Activated CD4-positive, alpha-beta T cell treated with anti-CD3 and anti-CD28 coated beads, Interleukin-2, Interleukin-4, amounts not matched to agents 100 ng/mL and 50 ng/mL, durations not matched to agents 16 hours and 8 hours (primary cell): ENCODE measurements at regions not wholly inside any gene's neighbourhood (a gene's known extent, or its start where the extent isn't known, plus 50 kb on each side); places are given as distances from the start of the nearest gene placed in this dataset.
"Not testable (repeated sequence)": the region's sequence is repeated elsewhere in the genome, so short reads cannot be mapped to it uniquely, and the experiment has no call there.

Experiments
- DNase-seq: peaks from one replicate; pipeline ENCODE4 v3.0.0-alpha.2; 2020; ENCODE audit warnings: low spot score

DNA sequence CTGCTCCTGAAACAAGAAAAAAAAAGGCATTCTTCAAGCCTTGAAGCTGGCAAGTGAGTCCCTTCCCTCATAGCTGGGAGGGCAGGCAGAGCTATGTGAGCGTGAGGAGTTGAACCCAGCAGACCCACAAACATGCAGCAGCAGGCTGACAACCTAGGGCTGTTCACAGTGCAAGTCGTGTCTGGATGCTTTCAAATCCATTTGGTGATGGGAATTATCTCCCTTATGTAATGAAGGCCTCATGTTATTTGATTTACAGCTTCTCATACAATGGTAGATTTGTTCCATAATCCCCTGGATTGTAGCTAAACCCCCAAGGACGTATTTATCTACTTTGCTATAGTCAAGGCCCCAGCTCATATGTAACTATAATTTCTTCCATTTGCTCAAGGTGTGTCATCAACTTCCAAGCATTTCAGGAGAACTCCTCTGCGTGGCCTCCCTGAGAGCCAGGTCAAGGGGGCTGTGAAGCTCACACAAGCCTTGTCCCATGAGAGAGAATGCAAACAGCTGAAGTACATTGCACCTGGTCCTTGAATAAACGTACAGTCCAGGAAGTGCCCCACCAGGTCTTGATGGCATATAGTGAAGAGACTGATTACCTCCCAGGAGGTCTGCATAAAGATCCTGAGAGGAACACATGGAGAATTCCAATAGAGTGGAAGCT, 124.8 kb upstream of the SLC1A3 start:
- DNase-seq = no peak

DNA sequence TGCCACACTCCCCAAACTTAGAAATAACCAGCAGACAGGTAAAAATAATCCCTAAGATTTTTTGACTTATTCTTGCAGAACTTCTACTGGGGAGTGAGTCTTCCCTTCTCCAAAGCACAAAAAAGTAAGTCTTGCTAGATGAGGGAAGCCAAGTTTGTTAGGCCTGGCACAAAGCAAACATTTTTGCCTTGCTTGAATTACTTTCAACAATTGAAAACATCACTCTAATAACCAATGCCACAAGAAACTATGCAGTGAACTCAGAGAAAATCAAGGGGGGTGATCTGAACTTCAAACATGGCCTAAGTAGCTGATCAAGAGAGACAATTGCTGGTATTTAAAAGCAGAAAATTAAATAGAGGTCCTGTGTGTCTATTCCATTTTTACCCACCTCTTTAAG, 123.6 kb upstream of the SLC1A3 start:
- DNase-seq = no peak

DNA sequence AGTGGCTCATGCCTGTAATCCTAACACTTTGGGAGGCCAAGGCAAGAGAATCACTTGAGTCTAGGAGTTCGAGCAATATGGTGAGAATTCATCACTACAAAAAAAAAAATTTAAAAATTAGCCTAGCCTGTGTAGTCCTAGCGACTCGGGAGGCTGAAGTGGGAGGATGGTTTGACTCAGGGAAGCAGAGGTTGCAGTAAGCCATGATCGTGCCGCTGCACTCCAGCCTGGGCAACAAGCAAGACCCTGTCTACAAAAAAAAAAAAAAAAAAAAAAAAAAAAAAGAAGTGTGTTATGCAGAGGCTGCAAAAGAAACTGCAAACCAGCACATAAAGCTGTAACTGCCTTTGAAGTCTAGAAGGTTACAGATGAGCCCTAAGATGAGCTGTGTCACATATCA, 116.9 kb upstream of the SLC1A3 start:
- no peak for DNase-seq

DNA sequence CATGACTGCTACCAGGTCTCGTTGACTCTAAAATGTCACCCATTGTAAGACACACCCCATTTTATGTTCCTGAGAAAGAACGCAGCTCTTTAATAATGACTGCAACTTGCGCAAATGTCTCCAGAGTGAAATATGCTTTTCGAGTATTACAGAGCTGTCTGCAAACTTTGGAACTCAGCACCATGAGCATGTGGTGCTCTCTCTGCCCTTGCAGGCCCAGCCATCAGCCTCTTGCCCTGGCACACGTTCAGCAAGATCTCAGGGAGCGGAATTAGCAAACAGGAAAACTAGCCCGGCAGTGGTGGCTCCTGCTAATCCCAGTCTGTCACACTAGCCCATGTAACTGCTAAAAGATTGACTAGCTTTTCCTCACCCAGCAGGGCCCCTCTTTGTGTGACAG, 114.5 kb upstream of the SLC1A3 start:
- no peak for DNase-seq

DNA sequence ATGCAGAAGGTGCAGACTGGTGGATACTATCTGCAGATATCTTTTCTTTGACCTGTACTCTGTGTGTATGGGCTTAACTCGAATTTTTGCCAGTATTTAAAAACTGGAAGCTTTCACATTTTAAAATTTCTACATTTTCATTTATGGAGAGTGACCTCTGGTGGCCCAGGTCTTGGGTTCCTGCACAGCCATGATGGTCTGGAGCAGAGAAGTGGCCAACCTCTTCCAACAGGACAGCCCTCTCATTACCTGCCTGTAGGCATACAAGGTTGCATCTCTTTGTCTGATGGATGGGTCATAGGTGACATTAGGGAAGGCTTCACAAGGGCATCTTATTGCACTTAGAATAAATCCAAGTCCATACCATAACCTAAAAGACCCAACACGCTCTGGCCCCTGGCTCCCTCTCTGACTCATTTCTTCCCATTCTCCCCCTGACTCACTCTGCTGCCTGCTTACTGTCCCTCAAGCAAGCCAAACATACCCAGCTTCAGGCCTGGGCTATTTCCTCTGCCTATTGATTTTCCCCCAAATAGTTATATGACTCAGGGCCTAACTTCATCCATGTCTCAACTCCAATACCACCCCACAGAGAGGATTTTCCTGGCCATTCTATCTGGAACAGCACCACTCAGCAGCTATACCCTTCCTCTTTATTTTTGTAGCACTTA, 113.3 kb upstream of the SLC1A3 start:
- no peak for DNase-seq

DNA sequence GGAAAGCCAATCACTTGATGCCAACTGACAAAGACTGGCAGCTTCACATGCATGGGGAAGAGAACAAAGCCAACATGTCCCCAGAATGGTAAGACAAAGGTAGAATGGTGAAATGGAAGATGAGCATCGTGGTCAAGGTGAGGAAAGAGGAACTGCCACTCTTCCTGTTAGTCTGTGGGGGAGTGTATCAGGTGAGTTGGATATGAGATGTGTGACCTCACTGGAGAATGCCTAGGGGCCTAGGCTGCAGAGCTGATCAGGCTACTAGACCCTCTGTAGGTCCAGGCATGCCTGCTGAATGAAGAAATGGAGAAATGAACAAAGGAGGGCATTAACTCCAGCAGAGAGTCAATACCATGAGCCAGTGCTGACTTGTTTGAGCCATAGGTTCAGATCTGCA, 112.4 kb upstream of the SLC1A3 start:
- no peak for DNase-seq

DNA sequence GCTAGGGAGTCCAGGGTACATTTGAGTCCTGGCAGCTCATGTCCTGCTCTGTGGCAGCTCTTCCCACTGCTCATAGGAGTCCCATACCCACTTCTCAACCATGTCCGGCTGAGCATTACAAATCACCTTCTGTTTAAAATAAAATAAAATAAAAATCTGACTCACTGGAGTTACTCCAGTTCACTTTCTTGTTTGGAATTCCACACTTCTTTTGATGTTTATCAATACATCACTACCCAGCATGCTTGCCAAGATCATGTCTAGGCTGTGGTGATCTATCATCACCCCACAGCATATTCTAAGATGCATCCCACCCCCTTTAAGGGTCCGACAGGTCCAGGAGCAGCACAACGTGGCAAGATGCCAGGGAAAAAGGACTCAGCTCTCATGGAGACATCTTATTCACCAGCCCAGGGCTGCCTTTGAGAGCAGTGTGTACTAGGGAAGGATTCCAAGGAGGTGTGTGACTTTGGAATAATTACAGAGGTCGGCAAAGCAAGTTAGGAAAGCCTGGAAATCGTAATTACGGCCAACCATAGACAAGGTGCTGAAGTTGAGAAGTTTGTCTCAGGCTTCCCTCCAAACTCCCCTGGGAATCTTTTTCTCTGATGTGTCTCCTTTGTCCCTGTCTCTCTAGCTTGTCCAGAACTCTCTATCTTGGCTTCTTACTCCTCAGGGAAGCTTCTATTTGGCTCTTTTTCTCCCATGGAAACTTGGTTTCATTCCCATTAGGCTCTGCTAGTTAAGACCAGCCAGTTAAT, 111.4 kb upstream of the SLC1A3 start:
- DNase-seq = no peak

DNA sequence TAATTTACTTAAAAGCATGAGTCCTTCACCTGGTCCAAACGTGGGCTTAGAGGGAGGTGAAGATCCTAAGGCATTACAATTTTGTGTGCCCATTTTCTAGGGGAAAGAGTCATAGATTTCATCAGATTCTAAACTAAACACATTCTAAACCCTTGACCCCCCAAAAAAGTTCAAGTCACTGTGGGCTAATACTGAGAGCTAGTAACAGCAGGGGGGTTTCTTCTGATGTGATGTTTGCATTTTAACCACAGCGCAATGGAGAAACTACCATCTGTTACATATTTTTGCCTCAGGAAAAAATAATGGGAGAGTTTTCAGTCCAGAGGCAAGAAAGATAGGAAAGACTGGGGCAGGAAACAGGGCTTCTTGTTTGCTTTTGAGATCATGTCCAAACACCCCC, 110.8 kb upstream of the SLC1A3 start:
- no peak for DNase-seq

DNA sequence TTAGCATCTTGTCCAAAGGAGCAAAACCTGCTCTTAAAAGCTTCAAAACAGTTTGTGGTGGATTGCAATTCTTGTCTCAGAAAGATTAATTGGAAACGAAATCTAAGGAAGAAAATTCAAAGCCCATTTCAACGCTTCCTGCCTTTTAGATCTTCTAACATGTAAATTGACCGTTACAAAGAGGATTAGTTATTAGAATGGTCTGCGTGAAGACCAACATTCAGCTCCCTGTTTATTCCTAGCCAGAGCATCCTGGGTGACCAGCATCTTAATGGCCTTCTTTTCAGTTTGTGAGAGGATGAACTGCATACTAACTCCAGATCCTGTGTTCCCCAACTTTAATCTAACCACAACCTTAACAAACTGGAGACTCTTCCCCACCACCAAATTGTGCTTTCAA, 109.9 kb upstream of the SLC1A3 start:
- DNase-seq = no peak

DNA sequence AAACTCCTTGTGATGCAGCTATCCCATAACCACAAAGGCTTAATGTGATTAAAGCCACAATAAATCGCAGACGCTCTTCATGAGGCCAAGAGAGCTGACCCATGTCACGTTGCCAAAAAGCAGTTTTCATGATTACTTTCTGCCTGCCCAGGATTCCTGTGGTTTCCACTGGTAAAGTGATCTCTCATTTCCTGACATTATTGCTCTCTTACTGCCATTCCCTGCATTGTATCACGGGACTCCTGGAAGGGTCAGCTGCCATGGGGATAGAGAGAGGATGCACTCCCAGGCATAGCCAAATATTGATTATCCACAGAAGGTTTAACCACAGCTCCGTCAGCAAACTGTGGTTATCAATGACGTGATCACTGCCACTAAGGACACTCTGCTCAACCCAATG, 103.8 kb upstream of the SLC1A3 start:
- no peak for DNase-seq

DNA sequence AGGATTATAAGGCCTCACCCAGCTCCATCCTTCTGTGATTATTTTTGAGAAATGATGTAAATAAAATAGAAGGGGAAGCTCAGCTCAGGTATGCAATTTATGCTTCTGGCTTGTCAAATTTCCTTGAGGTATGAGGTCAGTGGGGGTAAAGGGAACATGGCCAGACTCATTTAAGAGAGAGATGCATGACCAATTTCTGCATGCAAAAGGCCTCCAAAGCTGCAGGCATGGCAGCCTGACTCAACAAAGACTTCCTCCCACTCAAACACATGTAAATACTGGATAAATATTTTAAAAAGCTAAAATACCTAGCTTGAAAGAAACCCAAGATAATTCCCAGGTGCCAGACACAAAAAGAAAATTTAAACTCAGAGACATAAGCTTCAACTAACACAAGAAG, 101.4 kb upstream of the SLC1A3 start:
- DNase-seq = no peak

DNA sequence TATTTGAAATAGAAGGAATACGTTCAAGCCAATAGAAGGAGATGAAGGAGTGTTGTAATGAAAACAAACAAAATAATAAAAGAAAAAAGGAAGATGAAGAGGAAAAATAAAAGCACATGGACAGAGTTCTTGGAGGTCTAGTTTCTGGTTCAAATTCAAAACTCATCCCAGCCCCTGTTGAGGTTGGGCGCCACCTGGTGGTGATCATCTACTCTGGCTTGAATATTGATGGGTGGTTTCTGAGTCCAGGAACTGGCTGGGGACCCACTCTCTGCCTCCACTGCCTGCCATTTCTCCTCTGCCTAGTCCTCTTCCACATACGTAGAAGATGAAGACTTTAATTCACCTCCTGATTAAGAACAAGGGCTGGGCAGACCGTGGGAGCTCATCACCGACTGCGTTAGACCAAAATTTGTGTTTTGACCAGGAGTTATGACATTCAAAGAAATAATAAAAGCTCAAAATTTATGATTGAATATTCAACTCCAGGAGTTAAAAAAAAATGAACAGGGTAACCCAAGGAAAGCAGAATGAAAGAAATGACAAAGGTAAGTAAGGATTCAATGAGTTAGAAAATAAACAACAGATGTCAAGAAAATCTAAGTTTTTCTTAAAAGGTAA, 99.0 kb upstream of the SLC1A3 start:
- peak; percentile 65 for DNase-seq

DNA sequence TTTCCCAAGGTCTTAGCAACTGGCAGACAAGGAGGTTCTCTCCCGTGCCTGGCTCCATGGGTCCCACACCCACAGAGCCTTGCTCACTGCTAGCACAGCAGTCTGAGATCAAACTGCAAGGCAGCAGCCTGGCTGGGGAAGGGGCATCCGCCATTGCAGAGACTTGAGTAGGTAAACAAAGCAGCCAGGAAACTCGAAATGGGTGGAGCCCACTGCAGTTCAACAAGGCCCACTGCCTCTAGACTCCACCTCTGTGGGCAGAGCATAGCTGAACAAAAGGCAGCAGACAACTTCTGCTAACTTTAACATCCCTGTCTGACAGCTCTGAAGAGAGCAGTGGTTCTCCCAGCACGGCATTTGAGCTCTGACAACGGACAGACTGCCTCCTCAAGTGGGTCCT, 98.1 kb upstream of the SLC1A3 start:
- not testable (repeated sequence) for DNase-seq

DNA sequence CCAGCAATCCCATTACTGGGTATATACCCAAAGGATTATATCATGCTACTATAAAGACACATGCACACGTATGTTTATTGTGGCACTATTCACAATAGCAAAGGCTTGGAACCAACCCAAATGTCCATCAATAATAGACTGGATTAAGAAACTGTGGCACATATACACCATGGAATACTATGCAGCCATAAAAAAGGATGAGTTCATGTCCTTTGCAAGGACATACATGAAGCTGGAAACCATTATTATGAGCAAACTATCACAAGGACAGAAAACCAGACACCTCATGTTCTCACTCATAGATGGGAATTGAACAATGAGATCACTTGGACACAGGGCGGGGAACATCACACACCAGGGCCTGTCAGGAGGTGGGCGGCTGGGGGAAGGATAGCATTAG, 92.8 kb upstream of the SLC1A3 start:
- not testable (repeated sequence) for DNase-seq

DNA sequence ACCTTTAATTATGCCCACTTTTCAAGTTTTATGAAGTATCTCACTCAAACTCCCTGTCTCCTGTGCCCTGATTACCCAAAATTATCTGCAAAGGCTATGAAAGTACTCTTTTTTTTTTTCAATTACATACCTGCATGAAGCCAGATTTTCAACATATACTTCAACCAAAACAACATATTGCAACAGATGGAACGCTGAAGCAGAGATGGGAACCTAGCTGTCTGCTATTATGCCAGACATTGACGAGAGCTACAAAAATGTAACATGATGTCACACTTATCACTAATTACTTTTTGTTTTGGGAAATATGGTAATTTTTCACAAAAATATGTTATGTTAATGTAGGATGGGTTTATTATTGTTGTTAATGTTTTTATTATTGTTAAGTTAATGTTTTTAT, 86.5 kb upstream of the SLC1A3 start:
- no peak for DNase-seq

DNA sequence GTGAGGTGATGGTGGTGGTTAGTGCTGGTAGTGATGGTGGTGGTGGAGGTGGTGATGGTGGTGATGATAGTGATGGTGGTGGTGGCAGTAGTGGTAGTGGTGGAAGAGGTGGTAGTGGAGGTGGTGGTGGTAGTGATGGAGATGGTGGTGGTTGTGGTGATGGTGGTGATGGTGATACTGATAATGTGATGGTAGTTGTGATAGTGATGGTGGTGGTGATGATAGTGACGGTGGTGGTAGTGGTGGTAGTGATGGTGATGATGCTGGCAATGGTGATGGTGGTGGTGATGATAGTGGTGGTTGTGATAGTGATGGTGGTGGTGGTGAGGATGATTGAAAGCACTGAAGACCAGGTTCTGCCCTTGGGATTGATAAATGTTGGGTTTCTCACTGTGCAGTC, 85.2 kb upstream of the SLC1A3 start:
- no peak for DNase-seq

DNA sequence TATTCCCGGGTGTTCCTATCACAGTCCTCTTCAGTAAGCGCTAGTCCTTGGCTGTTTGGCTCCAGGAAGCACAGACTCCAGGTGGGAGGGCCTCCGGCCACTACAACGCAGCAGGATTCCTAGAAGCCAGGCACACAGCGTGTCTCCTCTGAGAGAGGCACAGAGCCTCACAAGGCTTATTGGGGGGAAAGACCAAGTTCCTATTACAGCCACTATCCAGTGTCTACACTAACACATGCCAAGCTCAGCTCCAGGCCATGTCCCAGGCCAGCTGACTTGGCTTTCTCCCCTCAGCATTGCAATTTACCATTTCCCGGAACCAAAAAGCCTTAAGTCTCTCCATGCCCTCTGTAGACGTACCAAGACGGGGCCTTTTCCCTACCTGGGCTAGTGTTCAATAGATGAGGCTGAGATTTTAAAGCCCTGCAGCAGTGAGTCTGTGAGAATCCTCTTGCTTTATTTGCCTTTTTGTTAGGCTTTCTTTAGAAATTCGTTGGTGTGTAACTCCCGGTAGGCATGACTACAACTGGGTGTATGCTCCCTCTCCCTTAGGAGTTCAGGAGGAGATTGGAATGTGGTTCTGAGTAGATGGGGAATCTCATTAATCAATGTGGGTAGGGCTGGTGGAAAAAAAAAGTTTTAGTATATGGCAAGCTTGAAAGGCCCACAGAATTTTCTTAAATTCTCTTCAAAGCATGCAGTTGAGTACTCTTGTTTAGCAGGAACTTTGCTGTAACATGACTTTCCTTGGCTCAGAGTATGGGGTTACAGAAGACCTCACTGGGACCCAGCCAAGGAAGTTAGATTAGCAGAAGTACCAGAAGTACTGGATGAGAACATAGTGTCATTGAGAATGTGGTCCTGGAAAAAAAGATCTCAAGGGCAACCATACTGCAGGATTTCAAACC, 84.3 kb upstream of the SLC1A3 start:
- no peak for DNase-seq

DNA sequence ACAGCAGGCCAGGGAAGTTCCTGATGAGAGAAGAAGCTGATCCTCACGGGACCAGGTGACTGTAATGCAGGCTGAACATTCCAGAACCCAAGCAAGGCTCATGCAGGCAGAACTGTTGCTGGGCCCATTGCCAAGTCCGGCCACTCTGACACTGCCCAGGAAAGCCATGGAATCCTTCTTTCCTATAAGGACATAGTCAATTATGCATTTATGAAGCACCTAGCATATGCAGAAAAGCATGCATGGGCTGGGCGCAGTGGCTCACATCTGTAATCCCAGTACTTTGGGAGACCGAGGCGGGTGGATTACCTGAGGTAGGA, 83.7 kb upstream of the SLC1A3 start:
- DNase-seq = no peak

DNA sequence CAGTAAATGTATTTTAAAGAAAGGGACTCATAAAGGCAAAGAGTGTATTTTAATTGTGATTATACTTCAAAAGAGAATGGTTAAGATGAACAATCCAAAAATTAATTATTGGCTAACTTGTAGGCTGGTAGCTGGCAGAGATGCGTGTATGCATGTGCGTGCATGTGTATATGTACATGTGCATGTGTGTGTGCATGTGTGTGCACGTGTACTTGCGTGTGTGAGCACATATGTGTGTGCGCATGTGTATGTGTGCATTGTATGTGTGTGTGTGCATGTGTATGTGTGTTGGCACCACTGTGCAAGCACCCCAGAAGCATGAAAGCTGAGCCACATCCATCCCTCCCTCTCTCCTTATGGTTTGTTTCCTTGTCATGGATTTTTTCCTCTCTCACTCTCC, 83.0 kb upstream of the SLC1A3 start:
- no peak for DNase-seq

DNA sequence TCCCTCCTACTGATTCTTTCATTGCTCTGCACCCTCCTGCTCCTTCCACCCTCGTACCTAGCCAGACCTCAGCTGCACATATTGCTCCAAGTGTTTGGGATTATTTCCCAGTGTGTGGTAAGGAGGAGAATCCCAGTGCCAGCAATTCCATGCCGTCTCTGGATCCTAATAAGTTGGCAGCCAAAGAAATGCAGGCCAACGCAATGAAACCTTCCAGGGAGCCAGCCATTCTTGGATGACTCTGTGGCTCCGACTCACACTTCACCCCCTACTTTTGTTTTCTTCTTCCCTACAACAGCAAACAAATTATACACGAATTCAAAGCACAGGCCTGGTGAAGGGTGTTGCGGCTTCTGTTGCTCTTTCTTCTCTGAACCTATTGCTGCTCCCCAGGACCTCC, 82.5 kb upstream of the SLC1A3 start:
- no peak for DNase-seq

DNA sequence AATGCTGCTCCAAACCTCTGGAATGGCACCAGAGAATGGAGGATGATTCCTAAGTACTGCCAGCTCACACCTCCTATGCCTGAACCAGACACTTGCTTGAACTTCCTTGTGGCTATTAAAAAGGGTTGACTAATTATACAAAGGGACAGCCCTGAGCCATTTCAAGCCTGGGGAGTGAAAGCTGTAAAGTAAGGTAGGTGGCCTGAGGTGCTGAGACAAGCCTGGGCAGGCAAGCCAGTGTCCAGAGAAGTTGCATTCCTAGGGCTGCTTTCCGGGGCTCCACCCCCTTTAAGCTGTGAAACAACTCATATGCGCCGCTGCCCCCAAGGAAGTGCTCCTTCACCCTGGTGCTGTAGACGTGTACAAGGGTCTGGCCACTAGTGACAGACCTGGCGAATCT, 79.9 kb upstream of the SLC1A3 start:
- DNase-seq = no peak

DNA sequence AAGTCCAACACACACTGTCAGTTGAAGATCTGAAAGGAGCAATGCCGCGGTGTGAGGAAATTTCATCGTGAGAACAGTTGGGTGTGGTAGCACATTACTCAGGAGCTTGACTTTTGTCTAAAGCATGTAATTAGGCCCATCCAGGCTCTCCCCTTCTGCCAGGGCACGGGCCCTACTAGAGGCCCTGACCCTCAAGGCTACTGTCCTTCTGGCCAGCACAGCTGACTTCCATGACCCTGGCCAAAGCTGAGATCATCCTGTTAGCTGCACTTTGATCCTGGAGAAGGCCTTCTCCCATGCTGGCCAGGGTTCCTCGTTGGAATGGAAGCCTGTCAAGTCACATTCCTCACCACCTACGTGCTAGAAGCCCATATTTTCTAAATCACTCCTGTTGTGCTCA, 77.8 kb upstream of the SLC1A3 start:
- no peak for DNase-seq
